ENCODE measurements at regions not wholly inside any gene's neighbourhood (a gene's known extent, or its start where the extent isn't known, plus 50 kb on each side); places are given as distances from the start of the nearest gene placed in this dataset.

DNA sequence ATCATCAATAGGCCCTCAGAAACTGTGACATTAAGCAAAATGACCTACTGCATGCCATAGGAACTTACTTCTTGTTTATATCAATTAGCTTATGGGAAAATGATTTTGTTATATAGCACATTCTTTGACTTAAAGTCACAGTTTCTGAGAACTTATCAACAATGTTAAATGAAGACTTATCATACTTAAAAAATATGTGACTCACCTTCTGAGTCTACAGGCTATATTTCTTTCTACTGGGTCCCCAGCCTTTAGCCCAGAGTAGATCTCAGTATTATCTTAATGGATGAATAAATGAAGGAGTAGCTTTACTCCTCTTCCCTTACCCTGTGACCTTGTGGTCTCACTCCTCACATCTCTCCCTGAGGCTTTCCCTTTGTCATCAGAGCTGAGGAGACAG is 180.2 kb downstream of the MAFB start:
- Mint-ChIP-seq H3K36me3 (ENCODE audit: low read depth) (no peaks in the 10 kb centered on the region), H3K27me3 (ENCODE audit: insufficient read depth, low read depth, poor library complexity) (no peaks in the 10 kb centered on the region), H3K9me3 (no peaks in the 10 kb centered on the region), H3K4me3 (no peak overlapping the region), H3K27ac (no peak overlapping the region), H3K4me1 (no peaks in the 10 kb centered on the region)
- Histone ChIP-seq H3K27ac (ENCODE audit: low read depth) (no peak overlapping the region), H3K27me3 (ENCODE audit: insufficient read depth) (no peaks in the 10 kb centered on the region), H3K4me2 (no peak overlapping the region), H2AFZ (no peak overlapping the region), H3K4me3 (no peak overlapping the region), H3F3A (replicated peaks; ENCODE audit: low read depth) (no peaks in the 10 kb centered on the region), H4K20me1 (replicated peaks; ENCODE audit: insufficient read depth) (no peaks in the 10 kb centered on the region), H3K36me3 (ENCODE audit: insufficient read depth) (no peaks in the 10 kb centered on the region), H3K79me2 (replicated peaks; ENCODE audit: insufficient read depth) (no peaks in the 10 kb centered on the region), H3K4me1 (ENCODE audit: insufficient read depth) (no peaks in the 10 kb centered on the region), H3K9me2 (ENCODE audit: insufficient read depth) (no peaks in the 10 kb centered on the region; the same call in 1 of the 2 replicates)
- DNase-seq (ENCODE audit: low spot score) (no peak), ATAC-seq (no peak)
- TF ChIP-seq CREB1 (CRISPR knock-in tag; IDR thresholded peaks at IDR 0.05; ENCODE audit: low read depth) (no peak), EZH2 (IDR thresholded peaks at IDR 0.05; ENCODE audit: low read depth, unreplicated experiment) (no peak), POLR2AphosphoS5 (IDR thresholded peaks at IDR 0.05; ENCODE audit: low read depth) (no peak), NANOG (IDR thresholded peaks at IDR 0.05; ENCODE audit: borderline replicate concordance) (no peak), ZNF331 (CRISPR knock-in tag; IDR thresholded peaks at IDR 0.05; ENCODE audit: low read depth) (no peak), ZNF114 (CRISPR knock-in tag; IDR thresholded peaks at IDR 0.05) (no peak), STAT1 (IDR thresholded peaks at IDR 0.05; ENCODE audit: unreplicated experiment) (no peak), EZH2phosphoT487 (IDR thresholded peaks at IDR 0.05; ENCODE audit: unreplicated experiment) (no peak), JUNB (IDR thresholded peaks at IDR 0.05; ENCODE audit: unreplicated experiment) (no peak)
- TF ChIP-seq, protein P1, sequence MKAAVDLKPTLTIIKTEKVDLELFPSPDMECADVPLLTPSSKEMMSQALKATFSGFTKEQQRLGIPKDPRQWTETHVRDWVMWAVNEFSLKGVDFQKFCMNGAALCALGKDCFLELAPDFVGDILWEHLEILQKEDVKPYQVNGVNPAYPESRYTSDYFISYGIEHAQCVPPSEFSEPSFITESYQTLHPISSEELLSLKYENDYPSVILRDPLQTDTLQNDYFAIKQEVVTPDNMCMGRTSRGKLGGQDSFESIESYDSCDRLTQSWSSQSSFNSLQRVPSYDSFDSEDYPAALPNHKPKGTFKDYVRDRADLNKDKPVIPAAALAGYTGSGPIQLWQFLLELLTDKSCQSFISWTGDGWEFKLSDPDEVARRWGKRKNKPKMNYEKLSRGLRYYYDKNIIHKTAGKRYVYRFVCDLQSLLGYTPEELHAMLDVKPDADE (IDR thresholded peaks at IDR 0.05), result no peak
- TF ChIP-seq, protein P2, sequence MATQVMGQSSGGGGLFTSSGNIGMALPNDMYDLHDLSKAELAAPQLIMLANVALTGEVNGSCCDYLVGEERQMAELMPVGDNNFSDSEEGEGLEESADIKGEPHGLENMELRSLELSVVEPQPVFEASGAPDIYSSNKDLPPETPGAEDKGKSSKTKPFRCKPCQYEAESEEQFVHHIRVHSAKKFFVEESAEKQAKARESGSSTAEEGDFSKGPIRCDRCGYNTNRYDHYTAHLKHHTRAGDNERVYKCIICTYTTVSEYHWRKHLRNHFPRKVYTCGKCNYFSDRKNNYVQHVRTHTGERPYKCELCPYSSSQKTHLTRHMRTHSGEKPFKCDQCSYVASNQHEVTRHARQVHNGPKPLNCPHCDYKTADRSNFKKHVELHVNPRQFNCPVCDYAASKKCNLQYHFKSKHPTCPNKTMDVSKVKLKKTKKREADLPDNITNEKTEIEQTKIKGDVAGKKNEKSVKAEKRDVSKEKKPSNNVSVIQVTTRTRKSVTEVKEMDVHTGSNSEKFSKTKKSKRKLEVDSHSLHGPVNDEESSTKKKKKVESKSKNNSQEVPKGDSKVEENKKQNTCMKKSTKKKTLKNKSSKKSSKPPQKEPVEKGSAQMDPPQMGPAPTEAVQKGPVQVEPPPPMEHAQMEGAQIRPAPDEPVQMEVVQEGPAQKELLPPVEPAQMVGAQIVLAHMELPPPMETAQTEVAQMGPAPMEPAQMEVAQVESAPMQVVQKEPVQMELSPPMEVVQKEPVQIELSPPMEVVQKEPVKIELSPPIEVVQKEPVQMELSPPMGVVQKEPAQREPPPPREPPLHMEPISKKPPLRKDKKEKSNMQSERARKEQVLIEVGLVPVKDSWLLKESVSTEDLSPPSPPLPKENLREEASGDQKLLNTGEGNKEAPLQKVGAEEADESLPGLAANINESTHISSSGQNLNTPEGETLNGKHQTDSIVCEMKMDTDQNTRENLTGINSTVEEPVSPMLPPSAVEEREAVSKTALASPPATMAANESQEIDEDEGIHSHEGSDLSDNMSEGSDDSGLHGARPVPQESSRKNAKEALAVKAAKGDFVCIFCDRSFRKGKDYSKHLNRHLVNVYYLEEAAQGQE (IDR thresholded peaks at IDR 0.05; ENCODE audit: unreplicated experiment), result no peak
- TF ChIP-seq, protein P3, sequence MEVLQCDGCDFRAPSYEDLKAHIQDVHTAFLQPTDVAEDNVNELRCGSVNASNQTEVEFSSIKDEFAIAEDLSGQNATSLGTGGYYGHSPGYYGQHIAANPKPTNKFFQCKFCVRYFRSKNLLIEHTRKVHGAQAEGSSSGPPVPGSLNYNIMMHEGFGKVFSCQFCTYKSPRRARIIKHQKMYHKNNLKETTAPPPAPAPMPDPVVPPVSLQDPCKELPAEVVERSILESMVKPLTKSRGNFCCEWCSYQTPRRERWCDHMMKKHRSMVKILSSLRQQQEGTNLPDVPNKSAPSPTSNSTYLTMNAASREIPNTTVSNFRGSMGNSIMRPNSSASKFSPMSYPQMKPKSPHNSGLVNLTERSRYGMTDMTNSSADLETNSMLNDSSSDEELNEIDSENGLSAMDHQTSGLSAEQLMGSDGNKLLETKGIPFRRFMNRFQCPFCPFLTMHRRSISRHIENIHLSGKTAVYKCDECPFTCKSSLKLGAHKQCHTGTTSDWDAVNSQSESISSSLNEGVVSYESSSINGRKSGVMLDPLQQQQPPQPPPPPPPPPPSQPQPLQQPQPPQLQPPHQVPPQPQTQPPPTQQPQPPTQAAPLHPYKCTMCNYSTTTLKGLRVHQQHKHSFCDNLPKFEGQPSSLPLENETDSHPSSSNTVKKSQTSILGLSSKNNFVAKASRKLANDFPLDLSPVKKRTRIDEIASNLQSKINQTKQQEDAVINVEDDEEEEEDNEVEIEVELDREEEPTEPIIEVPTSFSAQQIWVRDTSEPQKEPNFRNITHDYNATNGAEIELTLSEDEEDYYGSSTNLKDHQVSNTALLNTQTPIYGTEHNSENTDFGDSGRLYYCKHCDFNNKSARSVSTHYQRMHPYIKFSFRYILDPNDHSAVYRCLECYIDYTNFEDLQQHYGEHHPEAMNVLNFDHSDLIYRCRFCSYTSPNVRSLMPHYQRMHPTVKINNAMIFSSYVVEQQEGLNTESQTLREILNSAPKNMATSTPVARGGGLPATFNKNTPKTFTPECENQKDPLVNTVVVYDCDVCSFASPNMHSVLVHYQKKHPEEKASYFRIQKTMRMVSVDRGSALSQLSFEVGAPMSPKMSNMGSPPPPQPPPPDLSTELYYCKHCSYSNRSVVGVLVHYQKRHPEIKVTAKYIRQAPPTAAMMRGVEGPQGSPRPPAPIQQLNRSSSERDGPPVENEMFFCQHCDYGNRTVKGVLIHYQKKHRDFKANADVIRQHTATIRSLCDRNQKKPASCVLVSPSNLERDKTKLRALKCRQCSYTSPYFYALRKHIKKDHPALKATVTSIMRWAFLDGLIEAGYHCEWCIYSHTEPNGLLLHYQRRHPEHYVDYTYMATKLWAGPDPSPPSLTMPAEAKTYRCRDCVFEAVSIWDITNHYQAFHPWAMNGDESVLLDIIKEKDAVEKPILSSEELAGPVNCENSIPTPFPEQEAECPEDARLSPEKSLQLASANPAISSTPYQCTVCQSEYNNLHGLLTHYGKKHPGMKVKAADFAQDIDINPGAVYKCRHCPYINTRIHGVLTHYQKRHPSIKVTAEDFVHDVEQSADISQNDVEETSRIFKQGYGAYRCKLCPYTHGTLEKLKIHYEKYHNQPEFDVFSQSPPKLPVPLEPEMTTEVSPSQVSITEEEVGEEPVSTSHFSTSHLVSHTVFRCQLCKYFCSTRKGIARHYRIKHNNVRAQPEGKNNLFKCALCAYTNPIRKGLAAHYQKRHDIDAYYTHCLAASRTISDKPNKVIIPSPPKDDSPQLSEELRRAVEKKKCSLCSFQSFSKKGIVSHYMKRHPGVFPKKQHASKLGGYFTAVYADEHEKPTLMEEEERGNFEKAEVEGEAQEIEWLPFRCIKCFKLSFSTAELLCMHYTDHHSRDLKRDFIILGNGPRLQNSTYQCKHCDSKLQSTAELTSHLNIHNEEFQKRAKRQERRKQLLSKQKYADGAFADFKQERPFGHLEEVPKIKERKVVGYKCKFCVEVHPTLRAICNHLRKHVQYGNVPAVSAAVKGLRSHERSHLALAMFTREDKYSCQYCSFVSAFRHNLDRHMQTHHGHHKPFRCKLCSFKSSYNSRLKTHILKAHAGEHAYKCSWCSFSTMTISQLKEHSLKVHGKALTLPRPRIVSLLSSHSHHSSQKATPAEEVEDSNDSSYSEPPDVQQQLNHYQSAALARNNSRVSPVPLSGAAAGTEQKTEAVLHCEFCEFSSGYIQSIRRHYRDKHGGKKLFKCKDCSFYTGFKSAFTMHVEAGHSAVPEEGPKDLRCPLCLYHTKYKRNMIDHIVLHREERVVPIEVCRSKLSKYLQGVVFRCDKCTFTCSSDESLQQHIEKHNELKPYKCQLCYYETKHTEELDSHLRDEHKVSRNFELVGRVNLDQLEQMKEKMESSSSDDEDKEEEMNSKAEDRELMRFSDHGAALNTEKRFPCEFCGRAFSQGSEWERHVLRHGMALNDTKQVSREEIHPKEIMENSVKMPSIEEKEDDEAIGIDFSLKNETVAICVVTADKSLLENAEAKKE (CRISPR knock-in tag; IDR thresholded peaks at IDR 0.05), result no peak
- TF ChIP-seq, protein P4, sequence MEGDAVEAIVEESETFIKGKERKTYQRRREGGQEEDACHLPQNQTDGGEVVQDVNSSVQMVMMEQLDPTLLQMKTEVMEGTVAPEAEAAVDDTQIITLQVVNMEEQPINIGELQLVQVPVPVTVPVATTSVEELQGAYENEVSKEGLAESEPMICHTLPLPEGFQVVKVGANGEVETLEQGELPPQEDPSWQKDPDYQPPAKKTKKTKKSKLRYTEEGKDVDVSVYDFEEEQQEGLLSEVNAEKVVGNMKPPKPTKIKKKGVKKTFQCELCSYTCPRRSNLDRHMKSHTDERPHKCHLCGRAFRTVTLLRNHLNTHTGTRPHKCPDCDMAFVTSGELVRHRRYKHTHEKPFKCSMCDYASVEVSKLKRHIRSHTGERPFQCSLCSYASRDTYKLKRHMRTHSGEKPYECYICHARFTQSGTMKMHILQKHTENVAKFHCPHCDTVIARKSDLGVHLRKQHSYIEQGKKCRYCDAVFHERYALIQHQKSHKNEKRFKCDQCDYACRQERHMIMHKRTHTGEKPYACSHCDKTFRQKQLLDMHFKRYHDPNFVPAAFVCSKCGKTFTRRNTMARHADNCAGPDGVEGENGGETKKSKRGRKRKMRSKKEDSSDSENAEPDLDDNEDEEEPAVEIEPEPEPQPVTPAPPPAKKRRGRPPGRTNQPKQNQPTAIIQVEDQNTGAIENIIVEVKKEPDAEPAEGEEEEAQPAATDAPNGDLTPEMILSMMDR (conservative IDR thresholded peaks at IDR 0.05; ENCODE audit: low read depth in 2 of 2), result no peak
